Activated CD8-positive, alpha-beta memory T cell treated with anti-CD3 and anti-CD28 coated beads, Interleukin-2, amount 50 U/mL, for 24 hours (primary cell): ENCODE measurements at regions not wholly inside any gene's neighbourhood (a gene's known extent, or its start where the extent isn't known, plus 50 kb on each side); places are given as distances from the start of the nearest gene placed in this dataset.

Source experiments
- DNase-seq: peaks from one replicate; pipeline ENCODE4 v3.0.0-alpha.2; 2020; ENCODE audit errors: extremely low read depth

DNA sequence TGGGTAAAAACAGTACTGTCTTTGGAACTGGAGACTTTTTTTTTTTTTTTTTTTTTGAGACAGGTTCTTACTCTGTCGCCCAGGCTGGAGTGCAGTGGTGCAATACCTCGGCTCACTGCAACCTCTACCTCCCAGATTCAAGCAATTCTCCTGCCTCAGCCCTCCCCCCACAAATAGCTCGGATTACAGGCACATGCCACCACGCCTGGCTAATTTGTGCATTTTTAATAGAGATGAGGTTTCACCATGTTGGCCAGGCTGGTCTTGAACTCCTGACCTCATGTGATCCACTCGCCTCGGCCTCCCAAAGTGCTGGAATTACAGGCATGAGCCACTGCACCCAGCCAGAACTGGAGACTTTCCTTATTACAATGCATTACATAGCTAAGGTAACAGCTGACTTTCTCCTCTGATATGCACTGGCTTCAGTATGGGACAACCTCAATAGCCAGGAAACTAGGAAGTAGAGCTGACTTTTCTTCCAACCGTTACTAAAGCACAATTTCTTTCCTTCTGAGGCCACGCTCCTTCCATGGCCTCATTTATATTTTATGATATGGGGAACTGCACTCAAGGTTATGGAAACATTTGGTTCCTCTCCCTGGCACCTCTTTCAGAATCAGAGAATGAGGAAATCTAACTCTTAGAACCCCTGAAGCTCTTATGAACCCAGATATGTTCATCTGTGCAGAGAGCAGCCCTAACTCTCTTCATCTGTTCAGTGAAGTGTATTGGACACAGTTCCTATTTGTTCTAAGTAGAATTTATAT, 53.5 kb upstream of the FAM9B start:
- no peak for DNase-seq

DNA sequence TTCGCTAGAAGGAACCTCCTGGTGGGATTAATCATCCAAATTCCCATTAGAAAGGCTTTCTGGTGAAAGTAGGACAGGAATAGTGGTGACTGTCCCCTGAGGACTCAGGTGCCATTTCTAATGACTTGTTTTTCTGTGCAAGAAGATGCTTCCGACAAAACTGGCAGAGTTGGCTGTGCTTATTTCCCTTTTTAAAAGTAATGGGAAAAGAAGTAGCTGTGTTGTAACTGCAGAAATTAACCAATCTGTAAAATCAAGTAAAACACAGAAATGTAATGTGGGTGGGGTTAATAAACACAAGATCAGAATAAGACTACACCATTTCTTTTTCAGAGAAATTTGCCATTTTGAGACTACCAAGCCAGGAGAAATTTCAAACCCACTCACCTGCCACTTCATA, 55.0 kb upstream of the FAM9B start:
- DNase-seq: no peak

DNA sequence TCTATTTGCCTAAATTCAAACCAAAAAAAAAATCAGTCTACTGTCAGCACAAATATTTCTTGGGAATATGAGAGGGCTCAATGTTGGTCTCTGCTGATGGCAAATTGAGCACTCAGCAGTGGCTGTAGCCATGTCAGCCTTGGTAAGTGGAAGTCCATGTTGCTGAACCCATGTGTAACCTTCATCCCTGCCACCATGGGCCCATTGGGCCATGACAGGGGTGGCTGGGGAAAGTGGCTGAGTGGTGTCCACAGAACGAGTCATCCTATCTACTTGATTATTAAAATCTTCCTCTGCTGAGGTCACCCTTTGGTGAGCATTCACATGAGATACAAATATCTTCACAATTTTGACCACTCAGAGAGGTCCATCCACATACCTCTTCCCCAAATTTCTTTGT, 56.8 kb upstream of the FAM9B start:
- DNase-seq: no peak

GRCh38 chrX:9091258-9091657, 57.3 kb upstream of the FAM9B start:
- no peak for DNase-seq

DNA sequence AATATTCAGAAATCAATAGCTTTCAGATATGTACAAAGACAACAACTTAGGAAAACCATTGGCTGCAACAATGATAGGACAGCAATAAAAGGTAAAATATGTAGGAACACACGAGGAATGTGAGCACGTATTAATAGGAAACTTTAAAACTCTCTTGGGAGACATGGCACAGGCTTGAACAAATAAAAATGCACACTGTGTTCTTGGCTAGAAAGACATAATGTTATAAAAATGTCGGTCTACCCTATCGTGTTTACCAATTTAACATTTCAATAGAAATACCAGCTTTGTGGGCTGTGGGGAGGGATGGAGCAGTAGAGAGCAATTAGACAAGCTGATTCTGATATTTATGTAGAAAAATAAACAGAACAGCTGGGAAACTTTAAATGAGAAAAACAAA, 69.0 kb upstream of the FAM9B start:
- DNase-seq: no peak

DNA sequence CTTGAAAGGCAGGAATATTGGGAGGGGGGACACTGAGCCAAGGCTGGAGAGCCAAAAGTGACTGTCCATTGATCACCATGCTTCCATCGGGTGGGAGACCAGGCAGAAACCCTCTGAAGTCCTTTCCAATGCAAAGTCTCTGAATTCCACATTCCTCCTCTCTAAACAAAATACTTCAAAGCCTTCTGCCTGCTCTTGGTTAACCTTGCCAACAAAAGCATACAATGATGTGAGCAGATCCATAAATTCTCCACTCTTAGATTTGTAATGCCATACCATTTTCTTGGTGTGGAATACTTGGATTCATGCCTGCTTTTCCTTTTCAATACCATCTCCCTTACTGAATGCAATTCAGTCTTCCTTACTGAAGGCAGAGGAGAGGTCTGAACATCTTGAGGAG, 74.1 kb upstream of the FAM9B start:
- DNase-seq: no peak

- DNase-seq: no peak
Measured at GRCh38 chrX:9110808-9111207, 76.9 kb upstream of the FAM9B start.

- no peak for DNase-seq
Measured at GRCh38 chrX:9114245-9114644, 80.3 kb upstream of the FAM9B start.

DNA sequence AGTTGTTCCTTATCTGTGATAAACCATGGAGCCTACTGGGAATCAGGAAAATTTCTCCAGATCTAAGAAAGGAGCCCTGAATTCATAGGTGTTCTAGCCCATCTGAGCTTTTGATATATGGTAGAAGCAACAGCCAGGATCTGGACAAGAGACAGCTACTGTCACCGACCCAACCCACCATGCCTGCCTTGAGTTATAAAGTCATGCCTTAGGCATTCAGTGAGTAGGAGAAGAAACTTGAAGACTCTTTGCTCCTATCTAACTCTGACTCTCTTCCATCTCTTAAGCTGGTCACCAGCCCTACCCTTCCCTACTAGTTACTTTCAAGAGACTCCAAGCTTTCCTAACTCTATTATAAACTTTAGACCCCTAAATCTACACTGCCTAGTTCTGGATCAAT, 83.9 kb upstream of the FAM9B start:
- no peak for DNase-seq

- no peak for DNase-seq
Measured at GRCh38 chrX:9122519-9123245, 88.8 kb upstream of the FAM9B start.

DNA sequence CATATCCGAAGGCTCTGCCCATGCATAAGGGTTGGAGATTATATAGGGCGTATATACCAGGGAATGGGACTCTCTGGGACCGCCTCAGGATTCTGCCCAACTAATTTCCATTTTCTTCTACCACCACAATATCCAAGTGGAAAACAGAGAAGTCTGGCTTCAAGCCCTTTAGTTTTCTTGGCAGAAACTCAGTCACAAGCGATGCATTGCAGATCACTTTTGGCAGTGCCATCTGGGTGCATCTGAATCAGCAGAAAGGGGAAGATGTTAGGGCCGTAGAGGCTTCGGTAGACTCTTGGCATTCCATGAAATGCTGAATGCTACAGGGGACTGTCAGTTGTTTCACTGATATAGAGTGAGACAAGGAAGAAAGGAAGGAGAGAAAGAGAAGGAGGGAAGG, 94.1 kb upstream of the FAM9B start:
- no peak for DNase-seq

DNA sequence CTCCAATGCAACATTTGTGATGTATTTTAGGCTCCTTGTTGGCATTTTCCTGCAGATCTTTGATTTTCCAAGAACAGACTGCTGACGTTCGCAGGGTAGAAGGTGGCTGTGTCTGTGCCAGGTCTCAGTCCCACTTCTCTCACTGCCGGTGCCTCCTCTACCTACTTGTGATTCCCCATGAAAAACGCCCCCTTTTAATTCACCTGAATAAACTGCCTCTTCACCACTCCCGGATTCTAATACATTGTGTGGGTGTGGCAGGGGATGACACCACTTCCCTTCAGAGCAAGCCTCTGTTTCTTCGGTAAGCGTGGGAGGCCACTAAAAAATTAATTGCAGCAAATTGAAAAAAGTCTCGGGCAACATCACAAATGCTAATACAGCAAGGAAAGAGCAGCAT, 96.1 kb upstream of the FAM9B start:
- no peak for DNase-seq

DNA sequence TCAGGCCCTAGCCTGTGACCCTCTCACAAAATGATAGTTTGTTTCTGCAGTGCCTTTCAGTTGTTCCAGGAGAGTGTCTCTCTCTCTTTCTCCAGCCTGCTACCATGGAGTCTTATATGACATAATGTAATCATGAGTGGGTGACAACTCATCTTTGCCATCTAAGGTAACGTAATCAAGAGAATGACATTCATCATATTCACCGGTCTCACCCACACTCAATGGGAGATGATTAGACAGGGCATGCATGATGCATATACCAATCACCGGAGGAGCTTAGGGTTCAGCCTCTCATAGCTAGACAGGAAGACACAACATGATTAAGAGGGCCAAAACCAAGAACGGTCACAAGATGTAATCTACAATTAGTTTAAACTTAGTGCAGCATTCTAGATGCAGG, 97.1 kb upstream of the FAM9B start:
- DNase-seq: no peak

DNA sequence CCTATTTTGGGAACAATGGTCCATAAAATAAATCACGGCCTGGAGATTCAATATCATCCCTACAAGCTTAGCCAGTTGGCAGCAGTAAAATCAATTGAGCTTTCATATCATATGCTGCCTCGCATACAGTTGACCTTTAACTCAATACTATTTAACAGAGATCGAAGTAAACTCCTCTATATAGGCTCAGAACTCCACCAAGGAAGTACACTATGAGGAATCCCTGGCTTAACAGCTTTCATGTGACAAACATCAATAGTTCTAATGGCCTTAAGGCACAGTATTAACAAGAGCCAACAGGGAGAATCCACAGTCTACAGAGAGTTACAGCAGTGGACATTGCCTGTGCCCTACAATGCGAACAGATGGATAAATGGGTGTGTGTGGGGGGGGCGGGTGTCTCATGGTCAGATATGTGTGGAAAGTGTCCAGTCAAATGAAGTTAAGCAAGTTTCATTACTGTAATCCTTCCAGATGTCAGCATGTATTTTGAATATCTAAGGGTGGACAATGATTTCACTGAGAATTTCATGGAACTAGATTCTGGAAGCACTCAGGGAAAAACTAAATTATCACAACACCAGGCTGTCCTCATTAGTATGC, 98.2 kb upstream of the FAM9B start:
- no peak for DNase-seq

DNA sequence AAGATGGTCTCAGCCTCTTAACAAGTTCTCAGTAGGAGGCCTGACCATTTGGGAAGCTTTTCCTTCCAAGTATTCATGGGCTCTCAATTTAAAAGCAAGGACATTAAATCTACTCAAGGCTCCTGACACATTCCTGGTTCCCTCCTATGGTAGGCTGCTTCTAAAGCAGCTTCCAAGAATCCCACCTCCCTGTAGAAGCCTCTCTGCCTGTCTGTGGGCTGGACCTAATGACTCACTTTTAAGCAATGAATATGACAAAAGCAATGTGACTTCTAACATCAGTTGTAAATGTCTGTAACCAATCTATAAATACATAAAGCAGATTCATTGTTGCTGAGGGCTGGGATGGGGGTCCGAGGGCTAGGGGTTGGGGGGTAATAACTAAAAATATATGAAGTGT, 99.5 kb upstream of the FAM9B start:
- DNase-seq: no peak

DNA sequence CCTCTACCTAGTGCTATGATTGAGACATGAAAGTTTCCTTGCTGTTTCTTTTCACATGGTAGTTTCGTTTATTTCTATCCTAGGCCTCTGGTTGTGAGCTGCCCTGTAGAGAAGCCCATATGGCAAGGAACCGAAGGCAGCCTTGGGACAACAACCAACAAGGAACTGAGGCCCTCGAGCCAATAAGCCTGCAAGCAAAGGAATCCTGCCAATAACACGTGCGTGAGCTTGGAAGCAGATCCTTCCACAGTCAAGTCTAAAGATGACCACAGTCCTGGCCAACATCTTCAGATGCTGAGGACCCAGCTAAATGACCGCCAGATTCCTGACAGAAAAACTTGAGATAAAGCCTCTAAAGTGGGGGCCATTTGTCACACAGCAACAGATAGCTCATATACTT, 100.4 kb upstream of the FAM9B start:
- DNase-seq: no peak

GRCh38 chrX:9135901-9136510, 102.1 kb upstream of the FAM9B start:
- DNase-seq: no peak

GRCh38 chrX:9137152-9137551, 103.2 kb upstream of the FAM9B start:
- DNase-seq: no peak

- DNase-seq: no peak
Measured at GRCh38 chrX:9141496-9141895, 107.6 kb upstream of the FAM9B start.

DNA sequence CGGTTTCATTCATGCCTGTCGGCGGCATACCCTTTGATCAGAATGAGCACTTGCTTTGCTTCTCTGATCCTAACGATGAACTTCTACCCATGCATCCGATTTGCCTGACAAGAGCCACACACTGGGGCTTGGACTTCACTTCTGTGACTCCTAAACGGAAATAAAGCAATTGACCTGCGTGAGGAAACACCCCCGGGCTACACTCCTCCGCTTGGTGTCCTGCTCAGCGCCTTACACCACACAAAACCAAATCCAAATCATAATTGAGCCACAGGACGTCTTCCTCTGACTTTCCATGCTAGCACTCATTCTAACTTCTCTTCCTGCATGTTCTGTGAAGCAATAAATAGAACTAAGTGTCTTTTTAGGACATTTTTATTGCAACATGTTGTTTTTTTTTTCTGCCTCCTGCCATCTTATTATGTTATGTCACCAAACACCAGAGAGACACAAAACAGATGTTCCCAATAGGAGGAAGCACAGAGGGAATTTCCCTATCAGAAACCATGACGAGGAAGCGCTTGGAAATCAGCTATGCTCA, 110.8 kb upstream of the FAM9B start:
- no peak for DNase-seq

GRCh38 chrX:9146657-9147056, 112.7 kb upstream of the FAM9B start:
- no peak for DNase-seq

DNA sequence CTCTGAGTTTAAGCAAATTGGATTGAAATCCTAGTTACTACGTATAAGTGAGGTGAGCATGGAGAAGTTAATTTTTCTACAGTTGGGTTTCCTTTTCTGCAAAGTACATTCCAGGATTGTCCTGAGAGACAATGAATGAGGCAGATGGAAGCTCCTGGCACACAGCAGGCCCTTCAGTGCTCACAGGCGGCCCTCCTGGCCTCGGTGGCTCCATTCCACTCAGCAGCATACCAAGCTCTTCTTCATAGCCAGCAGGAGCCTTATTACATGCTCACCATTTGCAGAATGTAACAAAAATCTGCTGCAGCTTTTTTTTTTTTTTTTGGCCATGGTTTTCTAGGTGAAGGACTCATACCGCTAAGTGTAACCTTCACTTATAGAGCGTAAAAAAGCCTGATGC, 113.2 kb upstream of the FAM9B start:
- no peak for DNase-seq

DNA sequence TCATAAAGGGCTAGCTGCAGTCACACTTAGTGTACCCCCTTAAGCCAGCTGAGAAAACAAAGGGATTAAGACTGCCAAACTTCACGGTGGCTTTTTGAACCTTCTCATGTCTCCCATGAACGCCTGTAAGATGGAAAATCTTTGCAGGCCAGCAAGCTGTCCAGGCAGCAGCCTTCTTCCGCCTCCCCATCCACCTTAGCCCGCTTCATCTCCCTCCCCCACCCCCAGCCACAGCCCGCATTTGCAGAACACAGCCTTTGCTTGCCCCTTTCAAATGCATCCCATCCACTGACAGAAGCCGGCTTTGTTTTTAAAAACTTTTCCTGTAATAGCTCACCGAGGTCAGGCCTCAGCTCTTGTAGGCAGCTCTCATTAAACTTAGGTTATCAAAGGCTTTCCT, 113.8 kb upstream of the FAM9B start:
- DNase-seq: no peak
